ENCODE measurements at regions not wholly inside any gene's neighbourhood (a gene's known extent, or its start where the extent isn't known, plus 50 kb on each side); places are given as distances from the start of the nearest gene placed in this dataset.

- no peak for TF ChIP-seq TAF1 (IDR thresholded peaks at IDR 0.05; ENCODE audit: low read depth)
- TF ChIP-seq YY1 (IDR thresholded peaks at IDR 0.05; ENCODE audit: low read depth): no peak
- TF ChIP-seq REST (IDR thresholded peaks at IDR 0.05; ENCODE audit: low read depth): no peak
- TF ChIP-seq CEBPB (IDR thresholded peaks at IDR 0.05): no peak
- no peak for TF ChIP-seq USF1 (IDR thresholded peaks at IDR 0.05)
- no peak for TF ChIP-seq RAD21 (IDR thresholded peaks at IDR 0.05; ENCODE audit: low read depth)
- TF ChIP-seq EP300 (IDR thresholded peaks at IDR 0.05; ENCODE audit: borderline replicate concordance): no peak
- no peak for TF ChIP-seq MAX (IDR thresholded peaks at IDR 0.05)
- TF ChIP-seq TCF12 (IDR thresholded peaks at IDR 0.05; ENCODE audit: low read depth): no peak
Measured at GRCh38 chr6:71364889-71365542, 76.4 kb downstream of the OGFRL1 start.

All from Ishikawa (cell line).